HG02763 (cell line): ENCODE measurements at regions not wholly inside any gene's neighbourhood (a gene's known extent, or its start where the extent isn't known, plus 50 kb on each side); places are given as distances from the start of the nearest gene placed in this dataset.
"Not testable (repeated sequence)": the region's sequence is repeated elsewhere in the genome, so short reads cannot be mapped to it uniquely, and the experiment has no call there.

Source experiments
- ATAC-seq: cut with Tn5 transposase; IDR thresholded peaks from one replicate; pipeline ENCODE4 v1.9.1; 2021; ENCODE audit warnings: mild to moderate bottlenecking, moderate library complexity; ENCODE audit not compliant: unreplicated experiment

GRCh38 chr5:13640270-13640669, 304.2 kb downstream of the DNAH5 start:
- ATAC-seq: no peak

DNA sequence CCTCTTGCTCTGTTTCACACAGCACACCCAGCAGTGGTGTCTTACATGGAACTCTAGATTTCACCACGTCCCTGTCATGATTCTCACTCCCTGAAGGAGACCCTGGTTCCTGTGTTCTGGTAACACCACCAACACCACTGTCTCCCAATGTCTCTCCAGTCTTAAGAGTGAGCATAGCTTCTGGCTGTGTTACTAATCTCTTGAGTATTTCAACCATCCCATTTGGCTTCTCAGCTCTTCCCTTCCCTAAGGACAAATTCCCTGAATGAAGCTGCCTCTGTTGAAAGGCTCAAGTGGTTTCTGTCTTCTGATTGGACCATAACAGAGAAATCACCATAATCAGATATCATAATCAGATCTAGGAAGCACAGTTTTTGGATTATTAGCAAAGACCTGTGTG, 311.8 kb downstream of the DNAH5 start:
- ATAC-seq: no peak

- ATAC-seq: no peak
These were observed 315.3 kb downstream of the DNAH5 start for GRCh38 chr5:13629218-13629617.

DNA sequence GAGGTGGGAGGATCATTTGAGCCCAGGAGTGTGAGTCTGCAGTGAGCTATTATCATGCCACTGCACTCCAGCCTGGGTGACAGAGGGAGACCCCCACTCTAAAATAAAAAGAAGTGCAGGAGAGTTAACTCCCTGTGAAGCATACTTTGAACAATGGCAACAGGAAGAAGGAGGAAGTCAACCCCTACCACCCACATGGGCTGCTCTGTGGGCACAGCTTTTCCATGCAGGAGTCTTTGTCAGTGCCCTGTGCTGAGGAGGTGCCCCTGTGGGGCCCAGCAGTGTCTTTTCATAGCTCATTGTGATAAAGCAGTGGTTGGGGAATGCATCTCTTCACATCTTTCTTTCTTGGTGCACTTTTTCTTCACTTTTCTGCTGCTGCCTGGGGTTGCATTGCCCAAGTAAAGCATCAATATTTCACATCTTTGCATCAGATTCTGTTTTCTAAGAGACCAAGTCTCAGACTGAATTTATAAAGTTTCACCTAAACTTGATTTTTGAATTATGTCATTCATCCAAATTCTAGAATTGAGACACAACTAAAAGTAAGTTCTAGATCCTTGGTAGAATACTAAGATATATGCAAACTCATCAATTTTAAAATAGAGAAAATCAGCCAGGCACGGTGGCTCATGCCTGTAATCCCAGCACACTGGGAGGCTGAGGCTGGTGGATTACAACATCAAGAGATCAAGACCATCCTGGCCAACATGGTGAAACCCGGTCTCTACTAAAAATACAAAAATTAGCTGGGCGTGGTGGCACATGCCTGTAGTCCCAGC, 316.6 kb downstream of the DNAH5 start:
- ATAC-seq: no peak

DNA sequence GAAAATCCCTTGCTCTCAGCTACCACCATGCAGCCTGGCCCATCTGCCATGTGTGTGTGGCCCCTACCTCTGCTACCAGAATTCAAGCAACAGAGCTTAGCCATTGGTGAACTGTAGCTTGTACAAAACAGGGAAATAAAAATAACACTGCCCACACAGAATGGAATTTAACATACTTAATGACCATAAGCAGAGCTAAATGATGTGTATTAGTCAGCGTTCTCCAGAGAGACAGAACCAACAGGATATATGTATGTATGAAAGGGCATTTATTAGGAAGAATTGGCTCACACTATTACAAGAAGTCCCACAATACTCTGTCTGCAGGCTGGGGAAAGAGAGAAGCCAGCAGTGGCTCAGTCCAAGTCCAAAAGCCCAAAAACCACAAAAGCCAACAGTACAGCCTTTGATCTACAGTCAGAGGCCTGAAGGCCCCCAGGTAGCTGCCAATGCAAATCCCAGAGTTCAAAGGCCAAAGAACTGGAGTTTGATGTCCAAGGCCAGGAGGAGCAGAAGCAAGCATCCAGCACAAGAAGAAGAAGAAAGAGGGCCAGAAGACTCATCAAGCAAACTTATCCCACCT, 318.8 kb downstream of the DNAH5 start:
- ATAC-seq: no peak

GRCh38 chr5:13624283-13625074, 320.0 kb downstream of the DNAH5 start:
- ATAC-seq: no peak

GRCh38 chr5:13613621-13614020, 330.9 kb downstream of the DNAH5 start:
- no peak for ATAC-seq

GRCh38 chr5:13611604-13612003, 332.9 kb downstream of the DNAH5 start:
- ATAC-seq: no peak

DNA sequence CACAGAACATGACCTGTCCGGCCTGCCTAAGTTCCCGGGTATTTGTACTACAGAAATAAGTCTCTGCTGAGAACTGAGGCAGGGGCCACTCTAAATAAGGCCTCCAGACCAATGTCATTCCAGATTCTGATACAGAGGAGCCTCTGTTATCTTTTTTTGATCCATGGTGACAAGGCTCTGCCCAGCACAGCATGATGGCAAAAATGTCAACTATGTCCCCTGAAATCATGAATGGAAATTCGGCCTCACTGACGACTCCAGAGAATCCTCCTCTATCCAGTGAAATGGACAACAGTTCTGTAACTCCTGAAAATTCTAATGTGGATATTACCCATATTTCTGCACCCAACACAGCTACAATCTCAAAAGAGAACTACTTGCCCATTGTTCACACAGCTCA, 335.0 kb downstream of the DNAH5 start:
- ATAC-seq: no peak

DNA sequence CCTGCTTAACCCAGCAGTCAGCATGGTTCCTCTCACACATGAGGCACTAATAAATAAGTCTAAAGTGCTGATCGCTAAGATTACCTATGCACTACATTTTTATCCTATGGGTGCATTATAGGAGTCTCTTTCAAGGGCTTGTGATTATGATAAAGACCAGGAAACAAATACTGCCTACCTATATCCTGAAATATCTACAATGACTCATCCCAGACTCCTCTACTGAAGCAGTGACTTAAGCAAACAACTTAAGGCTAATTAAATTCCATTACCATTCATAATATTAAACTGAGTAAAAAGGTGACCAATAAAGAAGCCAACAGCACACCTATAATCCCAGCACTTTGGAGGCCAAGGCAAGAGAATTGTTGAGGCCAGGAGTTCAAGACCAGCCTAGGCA, 338.4 kb downstream of the DNAH5 start:
- ATAC-seq: no peak

- no peak for ATAC-seq
These were observed 343.4 kb downstream of the DNAH5 start for GRCh38 chr5:13601112-13601511.

DNA sequence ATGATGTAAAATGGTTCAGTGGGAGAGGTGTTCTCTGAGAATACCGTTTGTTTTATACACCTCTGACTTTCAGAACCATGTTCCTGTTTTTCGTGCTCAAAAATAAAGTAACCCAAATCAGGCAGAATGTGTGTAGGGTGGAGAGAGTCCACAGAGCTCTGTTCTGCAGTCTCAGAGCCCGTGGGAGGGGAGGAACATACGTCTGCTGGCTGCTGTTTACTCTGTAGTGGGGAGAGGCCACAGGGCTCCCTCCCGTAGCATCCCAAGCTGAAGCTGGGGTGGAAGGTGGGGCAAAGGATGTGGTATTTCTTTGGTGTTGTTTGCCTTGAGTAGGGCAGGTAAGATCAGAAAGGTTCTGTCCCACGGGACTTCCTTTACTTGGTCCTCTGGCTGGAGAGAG, 348.5 kb downstream of the DNAH5 start:
- ATAC-seq: no peak

DNA sequence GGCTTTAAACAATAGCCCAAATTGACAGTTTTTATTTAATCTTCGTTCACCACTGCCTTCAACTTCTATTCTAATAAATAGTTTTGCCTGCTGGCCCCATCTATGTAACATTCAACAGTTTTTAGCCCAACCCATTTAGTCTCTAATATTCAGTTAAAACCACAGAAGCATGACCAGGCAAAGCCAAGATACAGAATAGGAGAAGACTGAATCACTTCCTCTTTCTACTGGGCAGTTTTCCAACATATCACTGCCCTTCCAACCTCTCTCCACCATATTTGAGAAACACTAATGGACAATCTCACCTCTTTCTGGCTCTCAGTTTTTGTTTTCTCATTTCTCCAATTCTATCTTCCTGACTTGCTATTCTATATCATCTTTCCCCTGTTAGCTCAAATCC, 352.9 kb downstream of the DNAH5 start:
- no peak for ATAC-seq

DNA sequence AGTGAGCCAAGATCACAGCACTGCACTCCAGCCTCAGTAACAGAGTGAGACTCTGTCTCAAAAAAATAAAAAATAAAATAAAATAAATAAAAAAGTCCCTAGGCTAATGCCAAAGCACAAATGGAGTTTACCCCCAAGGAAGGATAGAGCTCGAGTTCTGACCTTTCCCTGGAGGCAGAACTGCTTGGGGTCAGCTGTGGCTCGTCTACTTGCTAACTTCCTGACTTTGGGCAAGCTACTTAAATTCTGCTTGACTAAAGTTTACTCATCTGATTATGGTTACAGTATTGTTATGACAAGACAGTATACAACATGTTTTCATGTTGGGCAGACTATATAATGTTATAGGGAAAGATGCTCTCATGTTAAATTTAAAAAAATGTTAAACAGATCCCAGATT, 359.2 kb downstream of the DNAH5 start:
- ATAC-seq: no peak

- ATAC-seq: no peak
These were observed 362.6 kb downstream of the DNAH5 start for GRCh38 chr5:13581914-13582313.

GRCh38 chr5:13581132-13581531, 363.4 kb downstream of the DNAH5 start:
- ATAC-seq: no peak

DNA sequence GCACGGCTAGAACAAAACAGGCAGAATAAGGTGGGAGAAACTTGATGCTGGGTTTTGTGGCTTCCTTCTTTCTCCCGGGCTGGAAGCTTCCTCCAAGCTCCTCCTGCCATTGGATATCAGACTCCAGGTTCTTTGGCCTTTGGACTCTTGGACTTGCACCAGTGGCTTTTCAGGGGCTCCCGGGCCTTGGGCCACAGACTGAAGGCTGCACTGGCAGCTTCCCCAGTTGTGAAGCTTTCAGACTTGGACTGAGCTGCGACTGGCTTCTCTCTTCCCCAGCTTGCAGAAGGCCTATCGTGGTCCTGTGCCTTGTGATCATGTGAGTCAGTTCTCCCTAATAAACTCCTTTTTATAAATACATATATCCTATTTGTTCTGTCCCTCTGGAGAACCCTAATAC, 364.4 kb downstream of the DNAH5 start:
- ATAC-seq: no peak

DNA sequence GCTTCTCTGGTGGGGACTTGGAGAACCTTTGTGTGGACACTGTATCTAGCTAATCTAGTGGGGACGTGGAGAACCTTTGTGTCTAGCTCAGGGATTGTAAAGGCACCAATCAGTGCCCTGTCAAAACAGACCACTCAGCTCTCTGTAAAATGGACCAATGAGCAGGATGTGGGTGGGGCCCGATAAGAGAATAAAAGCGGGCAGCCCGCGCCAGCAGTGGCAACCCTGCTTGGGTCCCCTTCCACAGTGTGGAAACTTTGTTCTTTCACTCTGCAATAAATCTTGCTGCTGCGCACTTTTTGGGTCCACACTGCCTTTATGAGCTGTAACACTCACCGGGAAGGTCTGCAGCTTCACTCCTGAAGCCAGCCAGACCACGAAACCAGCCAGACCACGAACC, 365.4 kb downstream of the DNAH5 start:
- ATAC-seq: not testable (repeated sequence)

DNA sequence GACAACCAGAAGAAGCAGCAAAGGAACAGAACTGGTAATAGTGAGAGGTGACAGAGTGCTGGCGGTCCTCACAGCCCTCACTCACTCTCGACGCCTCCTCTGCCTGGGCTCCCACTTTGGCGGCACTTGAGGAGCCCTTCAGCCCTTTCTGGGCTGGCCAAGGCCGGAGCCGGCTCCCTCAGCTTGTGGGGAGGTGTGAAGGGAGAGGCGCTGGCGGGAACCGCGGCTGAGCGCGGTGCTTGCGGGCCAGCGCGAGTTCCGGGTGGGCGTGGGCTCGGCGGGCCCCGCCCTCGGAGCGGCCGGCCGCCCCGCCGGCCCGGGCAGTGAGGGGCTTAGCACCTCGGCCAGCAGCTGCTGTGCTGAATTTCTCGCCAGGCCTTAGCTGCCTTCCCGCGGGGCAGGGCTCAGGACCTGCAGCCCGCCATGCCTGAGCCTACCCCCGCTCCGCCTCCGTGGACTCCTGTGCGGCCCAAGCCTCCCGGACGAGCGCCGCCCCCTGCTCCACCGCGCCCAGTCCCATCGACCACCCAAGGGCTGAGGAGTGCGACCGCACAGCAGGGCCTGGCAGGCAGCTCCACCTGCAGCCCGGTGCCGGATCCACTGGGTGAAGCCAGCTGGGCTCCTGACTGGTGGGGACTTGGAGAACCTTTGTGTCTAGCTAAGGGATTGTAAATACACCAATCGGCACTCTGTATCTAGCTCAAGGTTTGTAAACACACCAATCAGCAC, 366.0 kb downstream of the DNAH5 start:
- not testable (repeated sequence) for ATAC-seq

DNA sequence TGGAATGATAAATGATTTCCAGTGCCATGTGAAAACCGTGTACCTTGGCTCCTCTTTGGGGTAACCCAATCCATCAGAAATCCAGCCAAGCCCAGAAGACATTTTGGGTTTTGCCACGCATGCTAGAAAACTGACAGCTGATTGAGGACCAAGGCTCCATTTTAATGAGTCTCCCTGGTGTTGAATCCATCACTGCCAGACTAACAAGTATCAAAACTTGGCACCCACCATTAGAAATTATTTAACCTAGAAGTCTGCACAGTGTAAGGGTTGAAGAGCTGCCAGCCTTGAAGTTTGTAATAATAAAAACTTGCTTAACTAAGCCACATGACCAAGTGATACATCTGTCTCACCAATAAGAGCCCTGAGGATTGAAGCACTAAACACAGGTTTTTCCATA, 369.9 kb downstream of the DNAH5 start:
- no peak for ATAC-seq

DNA sequence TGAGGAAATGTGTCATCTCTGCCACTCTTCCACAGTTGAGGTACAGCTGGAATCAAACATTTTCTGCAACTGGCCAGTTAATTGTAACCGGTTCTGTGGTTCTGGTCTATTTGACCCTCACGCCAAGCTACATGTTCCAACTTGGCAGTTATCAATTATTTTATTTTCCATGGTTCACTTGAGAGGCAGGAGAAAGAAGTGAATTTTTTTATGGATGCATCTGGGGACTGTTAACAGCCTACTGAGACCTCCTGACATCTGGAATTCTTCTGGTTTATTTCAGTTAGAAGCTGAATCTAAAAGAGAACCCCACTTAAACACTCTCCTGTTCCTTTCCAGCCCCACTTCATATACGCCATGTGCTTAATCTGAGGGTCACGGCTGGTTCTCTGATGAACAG, 372.3 kb downstream of the DNAH5 start:
- no peak for ATAC-seq
